ENCODE measurements at regions not wholly inside any gene's neighbourhood (a gene's known extent, or its start where the extent isn't known, plus 50 kb on each side); places are given as distances from the start of the nearest gene placed in this dataset.

GRCh38 chr6:15796844-15797243, 134.0 kb upstream of the DTNBP1 start:
- no peaks in the 10 kb centered on the region for H3K9me3 ChIP-seq
- no peaks in the 10 kb centered on the region for H3K79me2 ChIP-seq (ENCODE audit: insufficient read depth)
- ChIA-PET CTCF (no interaction called here), POLR2A (no interaction called here)
- 27% methylated on average over 5 of the region's 5 CpGs for WGBS (ENCODE audit: low lambda C conversion rate)
- H3K4me1 ChIP-seq (ENCODE audit: control insufficient read depth in 1 of 2, insufficient read depth in 2 of 2, low read depth in 1 of 2, low read length in 1 of 2), result no peaks in the 10 kb centered on the region
- no peak overlapping the region for H3K9ac ChIP-seq
- H4K20me1 ChIP-seq (ENCODE audit: insufficient read depth), result no peaks in the 10 kb centered on the region
- no peak overlapping the region for H3K4me2 ChIP-seq
- DNase-seq, result no peak
- H3K9me2 ChIP-seq, result no peaks in the 10 kb centered on the region
- H3K27me3 ChIP-seq (ENCODE audit: insufficient read depth), result no peaks in the 10 kb centered on the region
- H3K4me3 ChIP-seq (ENCODE audit: low read depth in 2 of 2, low read length in 1 of 2), result no peak overlapping the region
- no peak overlapping the region for H3K27ac ChIP-seq (ENCODE audit: low read depth in 2 of 2, low read length in 1 of 2)
- H3K36me3 ChIP-seq (replicated peaks in 1 of 2; ENCODE audit: control insufficient read depth in 1 of 2, insufficient read depth in 2 of 2, low read length in 1 of 2), result no peaks in the 10 kb centered on the region
- H3F3A ChIP-seq (replicated peaks; ENCODE audit: insufficient read depth), result no peaks in the 10 kb centered on the region
- no peak for TF ChIP-seq REST (IDR thresholded peaks at IDR 0.05; ENCODE audit: low read depth, low read length)
- TF ChIP-seq FOSL2 (IDR thresholded peaks at IDR 0.05; ENCODE audit: borderline replicate concordance, low read depth), result no peak
- no peak overlapping the region for H2AFZ ChIP-seq (ENCODE audit: low read depth)

DNA sequence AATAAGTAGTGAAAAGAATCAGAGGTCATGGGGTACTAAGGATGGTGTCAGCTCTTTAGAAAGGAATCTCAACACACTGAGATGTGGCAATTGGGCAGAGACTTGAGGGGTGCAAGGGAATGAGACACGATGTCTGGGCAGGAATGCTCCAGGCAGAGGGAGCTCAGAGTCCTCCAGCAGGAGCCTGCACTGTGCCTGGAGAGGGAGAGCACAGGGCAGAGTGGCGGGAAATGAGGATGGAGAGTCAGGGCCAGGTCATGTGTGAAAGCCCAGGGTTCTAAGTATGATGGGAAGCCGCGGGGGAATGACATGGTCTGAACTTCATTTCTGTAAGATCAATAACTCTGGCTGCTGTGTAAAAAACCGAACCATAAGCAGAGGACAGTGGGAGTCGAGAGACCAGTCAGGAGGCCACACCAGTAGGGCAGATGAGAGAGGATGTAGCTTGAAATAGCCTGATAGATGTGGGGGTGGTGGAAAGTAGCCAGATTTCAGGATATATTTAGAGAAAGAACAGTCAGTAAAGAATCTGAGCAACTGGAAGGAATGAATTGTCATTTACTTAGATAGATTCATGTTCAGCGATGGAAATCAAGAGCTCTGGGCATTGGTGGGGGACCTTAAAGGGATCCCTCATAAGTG, 133.4 kb upstream of the DTNBP1 start:
- no peaks in the 10 kb centered on the region for H3F3A ChIP-seq (replicated peaks; ENCODE audit: insufficient read depth)
- no peaks in the 10 kb centered on the region for H3K9me3 ChIP-seq
- H3K36me3 ChIP-seq (replicated peaks in 1 of 2; ENCODE audit: control insufficient read depth in 1 of 2, insufficient read depth in 2 of 2, low read length in 1 of 2), result no peaks in the 10 kb centered on the region
- POLR2A ChIA-PET, result interaction anchor here (0.6 kb wide), 1 partner anchor 35 kb away, joined by 3 read pairs; no protein-coding TSS in a partner anchor
- no peak for DNase-seq
- no peaks in the 10 kb centered on the region for H3K9me2 ChIP-seq
- no peak overlapping the region for H3K4me3 ChIP-seq (ENCODE audit: low read depth in 2 of 2, low read length in 1 of 2)
- H3K27ac ChIP-seq (ENCODE audit: low read depth in 2 of 2, low read length in 1 of 2), result no peak overlapping the region
- WGBS (ENCODE audit: low lambda C conversion rate), result 51% methylated on average over 7 of the region's 7 CpGs
- no peaks in the 10 kb centered on the region for H3K27me3 ChIP-seq (ENCODE audit: insufficient read depth)
- no peak overlapping the region for H3K9ac ChIP-seq
- CTCF ChIA-PET, result no interaction called here
- H3K79me2 ChIP-seq (ENCODE audit: insufficient read depth), result no peaks in the 10 kb centered on the region
- no peak overlapping the region for H3K4me2 ChIP-seq
- no peaks in the 10 kb centered on the region for H4K20me1 ChIP-seq (ENCODE audit: insufficient read depth)
- H2AFZ ChIP-seq (ENCODE audit: low read depth), result no peak overlapping the region
- H3K4me1 ChIP-seq (ENCODE audit: control insufficient read depth in 1 of 2, insufficient read depth in 2 of 2, low read depth in 1 of 2, low read length in 1 of 2), result no peaks in the 10 kb centered on the region
- no peak for TF ChIP-seq IRF3 (IDR thresholded peaks at IDR 0.05; ENCODE audit: low read depth, low read length)
- TF ChIP-seq FOXJ3 (CRISPR knock-in tag; IDR thresholded peaks at IDR 0.05), result no peak
- TF ChIP-seq GABPA (IDR thresholded peaks at IDR 0.05; ENCODE audit: low read depth), result no peak
- TF ChIP-seq ELF1 (IDR thresholded peaks at IDR 0.05), result no peak
- TF ChIP-seq, protein P1, sequence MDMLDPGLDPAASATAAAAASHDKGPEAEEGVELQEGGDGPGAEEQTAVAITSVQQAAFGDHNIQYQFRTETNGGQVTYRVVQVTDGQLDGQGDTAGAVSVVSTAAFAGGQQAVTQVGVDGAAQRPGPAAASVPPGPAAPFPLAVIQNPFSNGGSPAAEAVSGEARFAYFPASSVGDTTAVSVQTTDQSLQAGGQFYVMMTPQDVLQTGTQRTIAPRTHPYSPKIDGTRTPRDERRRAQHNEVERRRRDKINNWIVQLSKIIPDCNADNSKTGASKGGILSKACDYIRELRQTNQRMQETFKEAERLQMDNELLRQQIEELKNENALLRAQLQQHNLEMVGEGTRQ (IDR thresholded peaks at IDR 0.05; ENCODE audit: borderline replicate concordance, low read depth, low read length), result no peak
- no peak for TF ChIP-seq FOXM1 (IDR thresholded peaks at IDR 0.05; ENCODE audit: low read depth)
- TF ChIP-seq JUND (IDR thresholded peaks at IDR 0.05), result no peak
- no peak for TF ChIP-seq TEAD4 (IDR thresholded peaks at IDR 0.05; ENCODE audit: borderline replicate concordance, insufficient read depth)
- TF ChIP-seq POLR2AphosphoS5 (IDR thresholded peaks at IDR 0.05; ENCODE audit: low read depth, low read length), result no peak
- no peak for TF ChIP-seq RAD21 (IDR thresholded peaks at IDR 0.05; ENCODE audit: low read length)
- TF ChIP-seq, protein P2, sequence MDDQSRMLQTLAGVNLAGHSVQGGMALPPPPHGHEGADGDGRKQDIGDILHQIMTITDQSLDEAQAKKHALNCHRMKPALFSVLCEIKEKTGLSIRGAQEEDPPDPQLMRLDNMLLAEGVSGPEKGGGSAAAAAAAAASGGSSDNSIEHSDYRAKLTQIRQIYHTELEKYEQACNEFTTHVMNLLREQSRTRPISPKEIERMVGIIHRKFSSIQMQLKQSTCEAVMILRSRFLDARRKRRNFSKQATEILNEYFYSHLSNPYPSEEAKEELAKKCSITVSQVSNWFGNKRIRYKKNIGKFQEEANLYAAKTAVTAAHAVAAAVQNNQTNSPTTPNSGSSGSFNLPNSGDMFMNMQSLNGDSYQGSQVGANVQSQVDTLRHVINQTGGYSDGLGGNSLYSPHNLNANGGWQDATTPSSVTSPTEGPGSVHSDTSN (IDR thresholded peaks at IDR 0.05), result no peak
- TF ChIP-seq TAF1 (IDR thresholded peaks at IDR 0.05; ENCODE audit: borderline replicate concordance, low read depth, low read length), result no peak
- TF ChIP-seq RFX5 (IDR thresholded peaks at IDR 0.05; ENCODE audit: low read length), result no peak
- TF ChIP-seq RXRA (IDR thresholded peaks at IDR 0.05; ENCODE audit: borderline replicate concordance, low read depth), result no peak
- no peak for TF ChIP-seq MEF2A (IDR thresholded peaks at IDR 0.05; ENCODE audit: borderline replicate concordance, low read depth)
- no peak for TF ChIP-seq RCOR1 (IDR thresholded peaks at IDR 0.05; ENCODE audit: low read length)
- TF ChIP-seq TCF12 (IDR thresholded peaks at IDR 0.05), result no peak
